WERI-Rb-1 (cell line): ENCODE measurements at regions not wholly inside any gene's neighbourhood (a gene's known extent, or its start where the extent isn't known, plus 50 kb on each side); places are given as distances from the start of the nearest gene placed in this dataset.
"Not testable (repeated sequence)": the region's sequence is repeated elsewhere in the genome, so short reads cannot be mapped to it uniquely, and the experiment has no call there.

Experiments used
- DNase-seq: peaks from one replicate; pipeline ENCODE4 v3.0.0-alpha.2; 2020
- H3K27ac ChIP-seq: fragments of 250-450 bp; sonication (Bioruptor Pico); 2 replicates; pipeline ENCODE4 v1.5.1; 2020; ENCODE audit warnings: mild to moderate bottlenecking, moderate library complexity
- H3K27me3 ChIP-seq: fragments of 250-450 bp; sonication (Bioruptor Pico); 2 replicates; pipeline ENCODE4 v1.5.1; 2021; ENCODE audit warnings: mild to moderate bottlenecking, low read depth, moderate library complexity; ENCODE audit not compliant: insufficient read depth, severe bottlenecking
- H3K36me3 ChIP-seq: fragments of 250-450 bp; sonication (Bioruptor Pico); 2 replicates; pipeline ENCODE4 v1.5.1; 2020; ENCODE audit warnings: mild to moderate bottlenecking, moderate library complexity
- H3K4me3 ChIP-seq: 2 replicates; pipeline ENCODE4 v1.5.1; 2011; ENCODE audit warnings: low read depth, mild to moderate bottlenecking, control low read depth, low read length
- H3K9me3 ChIP-seq: fragments of 250-450 bp; sonication (Bioruptor Pico); 2 replicates; pipeline ENCODE4 v1.5.1; 2021; ENCODE audit warnings: mild to moderate bottlenecking, moderate library complexity; ENCODE audit not compliant: severe bottlenecking
- TF ChIP-seq, protein P1 (sequence below): IDR thresholded peaks from 2 replicates; pipeline ENCODE4 v1.5.1; 2011; ENCODE audit warnings: low read depth, mild to moderate bottlenecking, control low read depth, inconsistent platforms, low read length

DNA sequence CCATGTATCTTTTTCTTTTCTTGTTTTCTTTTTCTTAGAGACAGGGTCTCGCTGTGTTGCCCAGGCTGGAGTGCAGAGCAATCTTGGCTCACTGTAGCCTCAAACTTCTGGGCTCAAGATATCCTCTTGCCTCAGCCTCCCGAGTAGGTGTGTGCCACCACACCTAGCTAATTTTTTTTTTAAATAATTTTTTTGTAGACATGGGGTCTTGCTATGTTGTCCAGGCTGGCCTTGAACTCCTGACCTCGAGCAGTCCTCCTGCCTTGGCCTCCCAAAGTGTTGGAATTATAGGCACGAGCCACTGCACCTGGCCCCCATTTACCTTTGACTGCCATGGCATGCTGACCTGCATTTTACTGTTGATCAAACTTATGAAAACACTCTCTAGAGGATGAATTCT is 198.6 kb downstream of the SOX4 start:
- Histone ChIP-seq H3K9me3 (no peaks in the 10 kb centered on the region), H3K4me3 (no peak overlapping the region), H3K27ac (no peak overlapping the region), H3K27me3 (no peaks in the 10 kb centered on the region), H3K36me3 (no peaks in the 10 kb centered on the region)
- TF ChIP-seq, protein P1, sequence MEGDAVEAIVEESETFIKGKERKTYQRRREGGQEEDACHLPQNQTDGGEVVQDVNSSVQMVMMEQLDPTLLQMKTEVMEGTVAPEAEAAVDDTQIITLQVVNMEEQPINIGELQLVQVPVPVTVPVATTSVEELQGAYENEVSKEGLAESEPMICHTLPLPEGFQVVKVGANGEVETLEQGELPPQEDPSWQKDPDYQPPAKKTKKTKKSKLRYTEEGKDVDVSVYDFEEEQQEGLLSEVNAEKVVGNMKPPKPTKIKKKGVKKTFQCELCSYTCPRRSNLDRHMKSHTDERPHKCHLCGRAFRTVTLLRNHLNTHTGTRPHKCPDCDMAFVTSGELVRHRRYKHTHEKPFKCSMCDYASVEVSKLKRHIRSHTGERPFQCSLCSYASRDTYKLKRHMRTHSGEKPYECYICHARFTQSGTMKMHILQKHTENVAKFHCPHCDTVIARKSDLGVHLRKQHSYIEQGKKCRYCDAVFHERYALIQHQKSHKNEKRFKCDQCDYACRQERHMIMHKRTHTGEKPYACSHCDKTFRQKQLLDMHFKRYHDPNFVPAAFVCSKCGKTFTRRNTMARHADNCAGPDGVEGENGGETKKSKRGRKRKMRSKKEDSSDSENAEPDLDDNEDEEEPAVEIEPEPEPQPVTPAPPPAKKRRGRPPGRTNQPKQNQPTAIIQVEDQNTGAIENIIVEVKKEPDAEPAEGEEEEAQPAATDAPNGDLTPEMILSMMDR, result no peak
- no peak for DNase-seq

DNA sequence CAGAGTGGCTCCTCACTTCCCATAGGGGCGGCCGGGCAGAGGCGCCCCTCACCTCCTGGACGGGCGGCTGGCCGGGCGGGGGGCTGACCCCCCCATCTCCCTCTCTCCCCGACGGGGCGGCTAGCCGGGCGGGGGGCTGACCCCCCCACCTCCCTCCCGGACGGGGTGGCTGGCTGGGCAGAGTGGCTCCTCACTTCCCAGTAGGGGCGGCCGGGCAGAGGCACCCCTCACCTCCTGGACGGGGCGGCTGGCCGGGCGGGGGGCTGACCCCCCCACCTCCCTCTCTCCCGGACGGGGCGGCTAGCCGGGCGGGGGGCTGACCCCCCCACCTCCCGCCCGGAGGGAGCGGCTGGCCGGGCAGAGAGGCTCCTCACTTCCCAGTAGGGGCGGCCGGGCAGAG is 203.4 kb downstream of the SOX4 start:
- not testable (repeated sequence) for H3K27me3 ChIP-seq, H3K4me3 ChIP-seq, H3K36me3 ChIP-seq, DNase-seq, H3K27ac ChIP-seq, H3K9me3 ChIP-seq

DNA sequence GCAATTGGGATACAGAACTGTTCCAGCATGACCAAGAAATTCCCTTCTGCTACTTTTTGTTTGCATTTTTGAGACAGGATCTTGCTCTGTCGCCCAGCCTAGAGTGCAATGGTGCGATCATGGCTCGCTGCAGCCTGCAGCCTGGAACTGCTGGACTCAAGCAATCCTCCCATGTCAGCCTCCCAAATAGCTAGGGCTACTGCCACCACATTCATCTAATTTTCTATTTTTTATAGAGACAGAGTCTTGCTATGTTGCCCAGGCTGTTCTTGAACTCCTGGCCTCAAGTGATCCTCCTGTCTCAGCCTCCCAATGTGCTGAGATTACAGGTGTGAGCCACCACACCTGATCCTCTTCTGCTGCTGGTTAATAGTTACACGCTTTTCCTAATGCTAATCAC is 204.9 kb downstream of the SOX4 start:
- TF ChIP-seq, protein P1, result no peak
- no peak overlapping the region for H3K27ac ChIP-seq
- peaks cover 6% of the 10 kb centered on the region for H3K9me3 ChIP-seq
- H3K27me3 ChIP-seq, result no peaks in the 10 kb centered on the region
- H3K36me3 ChIP-seq, result no peaks in the 10 kb centered on the region
- DNase-seq, result no peak
- no peak overlapping the region for H3K4me3 ChIP-seq

DNA sequence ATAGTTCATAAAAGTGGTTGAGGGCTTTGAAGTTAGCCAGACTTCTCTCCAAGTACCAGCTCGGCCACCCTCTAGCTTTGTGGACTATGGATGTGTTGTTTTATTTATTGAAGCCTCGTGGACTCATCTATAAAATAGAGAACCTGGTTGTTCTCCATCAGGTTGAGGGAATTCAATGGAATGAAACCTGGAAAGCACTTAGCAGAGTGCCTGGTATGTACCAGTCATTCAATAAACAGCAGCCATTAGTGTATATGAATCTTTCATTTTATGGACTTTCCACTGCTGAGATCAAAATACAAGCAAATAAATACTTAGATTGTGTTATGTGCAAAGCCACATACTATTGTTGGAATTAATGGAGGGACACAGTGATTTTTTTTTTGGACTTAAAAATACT is 206.8 kb downstream of the SOX4 start:
- H3K9me3 ChIP-seq, result peaks cover 6% of the 10 kb centered on the region
- H3K36me3 ChIP-seq, result no peaks in the 10 kb centered on the region
- no peaks in the 10 kb centered on the region for H3K27me3 ChIP-seq
- no peak overlapping the region for H3K27ac ChIP-seq
- no peak for DNase-seq
- H3K4me3 ChIP-seq, result no peak overlapping the region
- TF ChIP-seq, protein P1, result no peak

DNA sequence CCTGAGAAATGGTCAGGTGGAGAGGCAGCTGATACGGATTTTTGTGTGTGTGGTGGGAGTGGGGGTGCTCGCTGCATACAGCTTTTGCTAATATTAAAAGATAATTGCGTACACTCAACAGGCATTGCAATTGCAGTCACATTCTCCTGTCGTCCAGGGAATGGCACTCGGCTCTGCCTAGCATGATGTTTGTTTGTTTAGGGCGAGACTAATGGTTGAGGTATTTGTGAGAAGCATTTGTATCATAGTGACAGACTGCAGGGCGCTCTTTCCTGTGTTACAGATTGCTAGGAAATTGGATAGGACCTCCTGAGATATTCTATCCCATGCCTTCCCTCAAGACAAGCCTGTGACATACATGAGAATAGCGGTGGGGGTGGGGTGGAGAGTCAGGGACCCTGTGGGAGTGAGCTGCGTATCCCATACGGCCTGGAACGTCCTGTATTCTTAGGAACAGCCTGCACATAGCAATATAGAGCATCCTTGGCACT is 207.4 kb downstream of the SOX4 start:
- Histone ChIP-seq H3K4me3 (no peak overlapping the region), H3K27me3 (no peaks in the 10 kb centered on the region), H3K9me3 (peaks cover 6% of the 10 kb centered on the region), H3K36me3 (no peaks in the 10 kb centered on the region), H3K27ac (no peak overlapping the region)
- no peak for DNase-seq
- TF ChIP-seq, protein P1, result no peak

DNA sequence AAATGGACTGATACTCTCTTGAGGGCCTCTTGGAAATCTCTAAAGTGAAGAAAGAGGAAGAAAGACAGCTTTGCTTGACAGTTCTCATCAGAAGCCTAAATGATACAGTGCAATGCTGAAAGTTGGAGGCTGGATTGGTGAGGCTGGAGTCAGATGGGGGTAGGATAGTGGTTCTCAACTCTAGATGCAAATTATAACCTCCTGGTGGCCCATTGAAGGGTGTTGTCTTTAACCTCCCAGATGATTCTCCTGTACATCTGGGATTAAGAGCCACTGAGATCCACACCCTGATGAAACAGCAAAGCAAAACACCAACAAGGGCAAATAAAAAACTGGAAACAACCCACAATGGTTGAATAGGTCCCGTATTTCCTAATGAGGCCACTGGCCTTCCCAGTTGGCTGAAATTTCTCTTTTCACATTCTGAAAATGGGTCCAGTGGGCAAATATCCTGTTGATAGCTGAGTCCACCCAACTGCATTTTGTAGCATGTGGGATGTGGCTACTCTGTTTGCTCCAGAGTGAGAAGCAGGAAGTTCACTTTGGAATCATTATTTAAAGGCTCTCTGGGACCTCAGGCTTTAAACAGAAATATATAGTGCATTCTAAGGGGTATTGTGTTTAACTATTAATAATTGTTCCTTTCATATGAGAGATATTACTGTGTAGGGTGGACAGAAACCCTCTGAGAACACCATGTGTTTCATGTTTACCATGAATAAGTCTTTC is 208.1 kb downstream of the SOX4 start:
- Histone ChIP-seq H3K27me3 (no peaks in the 10 kb centered on the region), H3K4me3 (no peak overlapping the region), H3K9me3 (peaks cover 6% of the 10 kb centered on the region), H3K27ac (no peak overlapping the region), H3K36me3 (no peaks in the 10 kb centered on the region)
- TF ChIP-seq, protein P1, result no peak
- DNase-seq, result no peak
